ENCODE measurements at regions not wholly inside any gene's neighbourhood (a gene's known extent, or its start where the extent isn't known, plus 50 kb on each side); places are given as distances from the start of the nearest gene placed in this dataset.

- TF ChIP-seq CTCF (IDR thresholded peaks at IDR 0.05) (no peak), POLR2A (IDR thresholded peaks at IDR 0.05) (no peak)
Measured at GRCh38 chr6:105618247-105618646, 215.4 kb upstream of the PREP start.

Data from thyroid gland (tissue), 4 donors.